H1 (cell line): ENCODE measurements at regions not wholly inside any gene's neighbourhood (a gene's known extent, or its start where the extent isn't known, plus 50 kb on each side); places are given as distances from the start of the nearest gene placed in this dataset.
"Not testable (repeated sequence)": the region's sequence is repeated elsewhere in the genome, so short reads cannot be mapped to it uniquely, and the experiment has no call there.

Source experiments
- CTCF ChIA-PET: fragments of 300-600 bp; sonication (Branson Sonifier 250); formaldehyde crosslinking; loops from one replicate; lab custom pipeline; 2021; ENCODE audit not compliant: partially characterized antibody; lab: Charles Lee
- POLR2A ChIA-PET: fragments of 300-600 bp; sonication (Branson Sonifier 250); formaldehyde crosslinking; loops from one replicate; lab custom pipeline; 2021; ENCODE audit warnings: inconsistent platforms; ENCODE audit not compliant: partially characterized antibody; lab: Charles Lee
- DNase-seq, 2 experiments: peaks; one replicate each; pipeline versions ENCODE4 v3.0.0 to v3.0.0-alpha.2; 2010 to 2022; ENCODE audit warnings: low spot score in 2 of 2, low read depth in 1 of 2, mixed read lengths in 1 of 2
- FAIRE-seq: peaks from 2 replicates; lab custom pipeline; 2011; peaks lifted over from hg19 to GRCh38; lab: Jason Lieb, UNC
- H2AFZ ChIP-seq: 2 replicates; pipeline ENCODE4 v1.8.1; 2012; ENCODE audit warnings: low read length, inconsistent platforms
- H2AK5ac ChIP-seq: 2 replicates; pipeline ENCODE4 v1.6.1; 2013; ENCODE audit warnings: low read depth, low read length
- H2BK120ac ChIP-seq: replicated peaks from 2 replicates; pipeline ENCODE3; 2013; ENCODE audit warnings: low read depth, low read length, inconsistent platforms
- H2BK12ac ChIP-seq: 2 replicates; pipeline ENCODE4 v1.6.1; 2013; ENCODE audit warnings: low read depth, low read length
- H2BK15ac ChIP-seq: 2 replicates; pipeline ENCODE4 v1.6.1; 2013; ENCODE audit warnings: low read length
- H2BK20ac ChIP-seq: 2 replicates; pipeline ENCODE4 v1.6.1; 2013; ENCODE audit warnings: low read length
- H2BK5ac ChIP-seq: 2 replicates; pipeline ENCODE4 v1.6.1; 2013; ENCODE audit warnings: low read depth, low read length
- H3K14ac ChIP-seq: 2 replicates; pipeline ENCODE4 v1.6.1; 2013; ENCODE audit warnings: inconsistent platforms; ENCODE audit not compliant: insufficient read length
- H3K18ac ChIP-seq: 2 replicates; pipeline ENCODE4 v1.6.1; 2013; ENCODE audit warnings: low read length; ENCODE audit errors: extremely low read depth
- H3K23ac ChIP-seq: 2 replicates; pipeline ENCODE4 v1.6.1; 2013; ENCODE audit warnings: inconsistent platforms; ENCODE audit not compliant: insufficient read length
- H3K23me2 ChIP-seq: 2 replicates; pipeline ENCODE4 v1.6.1; 2013; ENCODE audit warnings: low read depth, low read length
- H3K27ac ChIP-seq: 2 replicates; pipeline ENCODE4 v1.6.1; 2011; ENCODE audit warnings: low read depth, low read length, inconsistent platforms
- H3K27me3 ChIP-seq, 4 experiments: replicated peaks in 1 of 4; 1 replicate in 1 of 4; 2 replicates in 3 of 4; pipeline versions ENCODE4 v1.6.1 to v1.8.1; 2011 to 2013; ENCODE audit warnings: low read length in 3 of 4, mild to moderate bottlenecking in 3 of 4, inconsistent platforms in 2 of 4, mixed read lengths in 2 of 4, moderate library complexity in 1 of 4; ENCODE audit not compliant: control insufficient read depth in 3 of 4, insufficient read depth in 3 of 4; ENCODE audit errors: extremely low read depth in 1 of 4
- H3K36me3 ChIP-seq, 4 experiments: 2 replicates each; pipeline versions ENCODE4 v1.6.1 to v1.8.1; 2011 to 2013; ENCODE audit warnings: mild to moderate bottlenecking in 4 of 4, low read length in 3 of 4, moderate library complexity in 2 of 4, control low read depth in 1 of 4, inconsistent platforms in 1 of 4; ENCODE audit not compliant: insufficient read depth in 4 of 4, control insufficient read depth in 2 of 4
- H3K4ac ChIP-seq: replicated peaks from 2 replicates; pipeline ENCODE3; 2013; ENCODE audit warnings: low read length, low read depth, mixed read lengths, inconsistent platforms; ENCODE audit not compliant: insufficient read length
- H3K4me1 ChIP-seq, 4 experiments: replicated peaks in 1 of 4; 1 replicate in 1 of 4; 2 replicates in 3 of 4; pipeline versions ENCODE4 v1.6.1 to v1.8.1; 2011 to 2013; ENCODE audit warnings: low read length in 3 of 4, inconsistent platforms in 2 of 4, mixed read lengths in 1 of 4; ENCODE audit not compliant: insufficient read depth in 4 of 4, control insufficient read depth in 3 of 4
- H3K4me2 ChIP-seq, 2 experiments: 2 replicates each; pipeline versions ENCODE4 v1.6.1 to v1.8.1; 2011 to 2013; ENCODE audit warnings: low read depth in 2 of 2, low read length in 2 of 2, control low read depth in 1 of 2, inconsistent platforms in 1 of 2, mild to moderate bottlenecking in 1 of 2; ENCODE audit not compliant: insufficient read depth in 1 of 2
- H3K4me3 ChIP-seq, 4 experiments: fragments of 200-600, 300-600 bp in 1 of 4; sonication (generic), shearing (Covaris generic), sonication (Bioruptor Twin) in 1 of 4; 2 replicates each; pipeline versions ENCODE4 v1.5.1 to v1.8.1; 2011 to 2016; ENCODE audit warnings: low read length in 4 of 4, low read depth in 3 of 4, control low read depth in 2 of 4, inconsistent platforms in 2 of 4, mild to moderate bottlenecking in 2 of 4, mixed read lengths in 1 of 4, moderate library complexity in 1 of 4; ENCODE audit not compliant: insufficient read depth in 2 of 4; ENCODE audit errors: extremely low read depth in 1 of 4
- H3K56ac ChIP-seq: replicated peaks from 2 replicates; pipeline ENCODE3; 2013; ENCODE audit warnings: low read depth, mild to moderate bottlenecking, mixed read lengths, low read length, inconsistent platforms; ENCODE audit not compliant: insufficient read length
- H3K79me1 ChIP-seq: 2 replicates; pipeline ENCODE4 v1.6.1; 2013; ENCODE audit warnings: low read depth, low read length, control low read depth
- H3K79me2 ChIP-seq, 2 experiments: 2 replicates each; pipeline versions ENCODE4 v1.6.1 to v1.8.1; 2012 to 2013; ENCODE audit warnings: low read length in 2 of 2, mild to moderate bottlenecking in 2 of 2, inconsistent platforms in 1 of 2; ENCODE audit not compliant: insufficient read depth in 2 of 2, control insufficient read depth in 1 of 2
- H3K9ac ChIP-seq, 4 experiments: replicated peaks in 1 of 4; 1 replicate in 1 of 4; 2 replicates in 3 of 4; pipeline versions ENCODE4 v1.6.1 to v1.8.1; 2011 to 2013; ENCODE audit warnings: low read depth in 3 of 4, low read length in 3 of 4, control low read depth in 2 of 4, mild to moderate bottlenecking in 2 of 4, moderate library complexity in 2 of 4, inconsistent platforms in 1 of 4; ENCODE audit errors: extremely low read depth in 1 of 4
- H3K9me3 ChIP-seq, 2 experiments: 2 replicates each; pipeline versions ENCODE4 v1.6.1 to v1.8.1; 2012 to 2013; ENCODE audit warnings: mild to moderate bottlenecking in 2 of 2, moderate library complexity in 2 of 2, control low read depth in 1 of 2, inconsistent platforms in 1 of 2, low read depth in 1 of 2, low read length in 1 of 2, mixed read lengths in 1 of 2; ENCODE audit not compliant: insufficient read depth in 2 of 2
- H4K20me1 ChIP-seq, 2 experiments: replicated peaks in 1 of 2; 2 replicates each; pipeline versions ENCODE3 to v1.8.1; 2011 to 2013; ENCODE audit warnings: inconsistent platforms in 2 of 2, low read length in 2 of 2, mild to moderate bottlenecking in 1 of 2; ENCODE audit not compliant: insufficient read depth in 2 of 2, control insufficient read depth in 1 of 2
- H4K5ac ChIP-seq: 2 replicates; pipeline ENCODE4 v1.6.1; 2013; ENCODE audit warnings: low read length, low read depth, mixed read lengths, inconsistent platforms; ENCODE audit not compliant: insufficient read length
- H4K8ac ChIP-seq: 2 replicates; pipeline ENCODE4 v1.8.0; 2013; ENCODE audit warnings: mild to moderate bottlenecking, moderate library complexity, low read length, inconsistent platforms; ENCODE audit not compliant: insufficient read depth; ENCODE audit errors: extremely low read depth
- H4K91ac ChIP-seq: replicated peaks from 2 replicates; pipeline ENCODE3; 2013; ENCODE audit warnings: low read length, mixed read lengths, inconsistent platforms; ENCODE audit not compliant: insufficient read length
- CHD1 ChIP-seq: IDR thresholded peaks from 2 replicates; pipeline ENCODE4 v1.6.1; 2012; ENCODE audit warnings: low read depth, low read length, improper control_type of control experiment
- POLR2A ChIP-seq, 2 experiments: IDR thresholded peaks; 1 replicate in 1 of 2; 2 replicates in 1 of 2; pipeline ENCODE4 v1.6.1; 2011; ENCODE audit warnings: low read depth in 2 of 2, low read length in 2 of 2, mild to moderate bottlenecking in 2 of 2; ENCODE audit errors: control extremely low read depth in 1 of 2
- WGBS, 2 experiments: shearing (Covaris generic) in 1 of 2; methylation state at CpG; one replicate each; pipeline versions ENCODE4 v1.1.6 to v1.1.7; 2013 to 2015; ENCODE audit warnings: low lambda C conversion rate in 2 of 2, mixed read lengths in 2 of 2, inconsistent platforms in 1 of 2, low coverage in 1 of 2, missing lambda C conversion rate in 1 of 2; ENCODE audit not compliant: insufficient replicate concordance in 2 of 2, insufficient coverage in 1 of 2, insufficient read length in 1 of 2; ENCODE audit errors: extremely low coverage in 1 of 2, missing lambda C conversion rate in 1 of 2; 5-methylcytosine and 5-hydroxymethylcytosine counted together

- H4K91ac ChIP-seq, H3K27ac ChIP-seq, H2AFZ ChIP-seq, H2BK120ac ChIP-seq, H4K8ac ChIP-seq, H2BK20ac ChIP-seq, H4K20me1 ChIP-seq, H3K9me3 ChIP-seq, H4K5ac ChIP-seq, H3K56ac ChIP-seq, H2BK15ac ChIP-seq, H3K23me2 ChIP-seq, H3K18ac ChIP-seq, H3K23ac ChIP-seq, H3K4ac ChIP-seq, H3K4me1 ChIP-seq, H3K79me1 ChIP-seq, FAIRE-seq, H2BK12ac ChIP-seq, H3K27me3 ChIP-seq, H2BK5ac ChIP-seq, H3K14ac ChIP-seq, DNase-seq, CTCF ChIA-PET, H2AK5ac ChIP-seq: not testable (repeated sequence)
- 15% methylated on average over 9 of the region's 9 CpGs; no CpG with 5 or more reads in 1 of the 2 experiments for WGBS, 2 experiments
- Histone ChIP-seq H3K4me3 (peak overlapping the region; percentile 55 to 70 (median 66)), H3K79me2 (peaks cover 33 to 81% of the 10 kb centered on the region in 2 experiments), H3K9ac (peak overlapping the region in 1 of 4 experiments; percentile 60; a peak in 1 of 7 replicates), H3K4me2 (peak overlapping the region; percentile 58 to 87), H3K36me3 (peaks cover 0 to 40% (median 4%) of the 10 kb centered on the region in 4 experiments; a peak in 5 of 8 replicates)
- 0 out of 3 replicates have a peak, but pooled peaks of 1 of the 2 experiments have one; percentile 6 for TF ChIP-seq POLR2A (IDR thresholded peaks at IDR 0.05; ENCODE audit: control extremely low read depth in 1 of 2, low read depth in 2 of 2, low read length in 2 of 2)
- 0 out of 2 replicates have a peak, but pooled peaks have one; percentile 5 for TF ChIP-seq CHD1
- POLR2A ChIA-PET, result interaction anchor here (0.6 to 2.4 kb wide), 6 partner anchors 10 to 135 kb away, joined by 3 to 8 read pairs (median 4); no protein-coding TSS in a partner anchor
Measured at GRCh38 chr14:48258703-48259102, 583.3 kb upstream of the MDGA2 start.
